COR-L47 (cell line): ENCODE measurements at regions not wholly inside any gene's neighbourhood (a gene's known extent, or its start where the extent isn't known, plus 50 kb on each side); places are given as distances from the start of the nearest gene placed in this dataset.
A peak's percentile ranks its signal among the peaks of the same experiment; 100 is the strongest.
"Not testable (repeated sequence)": the region's sequence is repeated elsewhere in the genome, so short reads cannot be mapped to it uniquely, and the experiment has no call there.

Experiments
- DNase-seq: peaks from one replicate; lab custom pipeline; 2025; lab: John Stamatoyannopoulos, UW

- DNase-seq, result no peak
Measured at GRCh38 chr20:11976966-11977365, 59.3 kb downstream of the BTBD3 start.

- DNase-seq, result no peak
Measured at GRCh38 chr20:11978496-11978895, 60.8 kb downstream of the BTBD3 start.

- DNase-seq, result peak; percentile 45
Measured at GRCh38 chr20:11979306-11979990, 61.8 kb downstream of the BTBD3 start.

- DNase-seq, result no peak
Measured at GRCh38 chr20:11980263-11980662, 62.6 kb downstream of the BTBD3 start.

- DNase-seq, result no peak
Measured at GRCh38 chr20:11981366-11981947, 63.8 kb downstream of the BTBD3 start.

GRCh38 chr20:11982289-11982954 is 64.7 kb downstream of the BTBD3 start:
- DNase-seq, result no peak

GRCh38 chr20:11982955-11983470 is 65.3 kb downstream of the BTBD3 start:
- DNase-seq, result no peak

- DNase-seq, result no peak
Measured at GRCh38 chr20:11986954-11987353, 69.3 kb downstream of the BTBD3 start.

GRCh38 chr20:11987526-11987925 is 69.8 kb downstream of the BTBD3 start:
- DNase-seq, result no peak

- no peak for DNase-seq
Measured at GRCh38 chr20:11989018-11989771, 71.5 kb downstream of the BTBD3 start.

GRCh38 chr20:11992426-11992825 is 74.7 kb downstream of the BTBD3 start:
- DNase-seq, result no peak

- DNase-seq, result peak; percentile 85
Measured at GRCh38 chr20:11993886-11994461, 76.3 kb downstream of the BTBD3 start.

GRCh38 chr20:11995805-11996567 is 78.3 kb downstream of the BTBD3 start:
- no peak for DNase-seq

- DNase-seq, result not testable (repeated sequence)
Measured at GRCh38 chr20:12004776-12005175, 87.1 kb downstream of the BTBD3 start.

GRCh38 chr20:12012241-12013222 is 94.8 kb downstream of the BTBD3 start:
- DNase-seq, result peak; percentile 27

- no peak for DNase-seq
Measured at GRCh38 chr20:12014276-12014675, 96.6 kb downstream of the BTBD3 start.

GRCh38 chr20:12014736-12015135 is 97.0 kb downstream of the BTBD3 start:
- DNase-seq, result no peak

GRCh38 chr20:12016291-12016690 is 98.6 kb downstream of the BTBD3 start:
- DNase-seq, result no peak

- DNase-seq, result no peak
Measured at GRCh38 chr20:12019715-12020114, 102.0 kb downstream of the BTBD3 start.

- no peak for DNase-seq
Measured at GRCh38 chr20:12020846-12021245, 103.2 kb downstream of the BTBD3 start.
